MM.1S (cell line): ENCODE measurements at regions not wholly inside any gene's neighbourhood (a gene's known extent, or its start where the extent isn't known, plus 50 kb on each side); places are given as distances from the start of the nearest gene placed in this dataset.

ENCODE experiments used
- DNase-seq: peaks from one replicate; pipeline ENCODE4 v3.0.0-alpha.2; 2015
- H2AFZ ChIP-seq: fragments of 300-600 bp; sonication (generic); 2 replicates; pipeline ENCODE4 v1.6.0; 2016; ENCODE audit warnings: antibody characterized with exemption, low read length
- H3F3A ChIP-seq: fragments of 300-600 bp; sonication (generic); 2 replicates; pipeline ENCODE4 v1.6.1; 2016; ENCODE audit warnings: mild to moderate bottlenecking, antibody characterized with exemption, low read length, moderate library complexity, mixed read lengths; ENCODE audit not compliant: insufficient read depth
- H3K27ac ChIP-seq: fragments of 300-600 bp; sonication (generic); 2 replicates; pipeline ENCODE4 v1.5.1; 2016; ENCODE audit warnings: mild to moderate bottlenecking, low read length
- H3K27me3 ChIP-seq: fragments of 300-600 bp; sonication (generic); replicated peaks from 2 replicates; pipeline ENCODE4 v1.6.0; 2016; ENCODE audit warnings: low read length; ENCODE audit not compliant: insufficient read depth
- H3K36me3 ChIP-seq: fragments of 300-600 bp; sonication (generic); replicated peaks from 2 replicates; pipeline ENCODE4 v1.6.1; 2016; ENCODE audit warnings: mild to moderate bottlenecking, low read length, mixed read lengths; ENCODE audit not compliant: insufficient read depth
- H3K4me1 ChIP-seq: fragments of 300-600 bp; sonication (generic); 2 replicates; pipeline ENCODE4 v1.6.1; 2016; ENCODE audit warnings: low read length, mixed read lengths
- H3K4me2 ChIP-seq: fragments of 300-600 bp; sonication (generic); 2 replicates; pipeline ENCODE4 v1.6.0; 2016; ENCODE audit warnings: low read depth, low read length
- H3K4me3 ChIP-seq: fragments of 300-600 bp; sonication (generic); 2 replicates; pipeline ENCODE4 v1.5.1; 2016; ENCODE audit warnings: low read length, mixed read lengths
- H3K79me2 ChIP-seq: fragments of 300-600 bp; sonication (generic); 2 replicates; pipeline ENCODE4 v1.6.1; 2016; ENCODE audit warnings: mixed run types, low read length, mixed read lengths
- H3K9ac ChIP-seq: fragments of 300-600 bp; sonication (generic); 2 replicates; pipeline ENCODE4 v1.6.1; 2016; ENCODE audit warnings: low read length, mixed read lengths
- H3K9me2 ChIP-seq: fragments of 300-600 bp; sonication (generic); replicated peaks from 2 replicates; pipeline ENCODE4 v1.6.1; 2016; ENCODE audit warnings: mild to moderate bottlenecking, low read length, mixed read lengths; ENCODE audit not compliant: insufficient read depth
- H3K9me3 ChIP-seq: fragments of 300-600 bp; sonication (generic); replicated peaks from 2 replicates; pipeline ENCODE4 v1.6.1; 2016; ENCODE audit warnings: mild to moderate bottlenecking, low read length, mixed read lengths; ENCODE audit not compliant: insufficient read depth
- H4K20me1 ChIP-seq: fragments of 300-600 bp; sonication (generic); 2 replicates; pipeline ENCODE4 v1.6.1; 2016; ENCODE audit warnings: mild to moderate bottlenecking, low read length, moderate library complexity, mixed read lengths; ENCODE audit not compliant: insufficient read depth
- EZH2 ChIP-seq: fragments of 300-600 bp; sonication (generic); optimal IDR thresholded peaks from 2 replicates; pipeline ENCODE3; 2017; ENCODE audit warnings: low read depth, mild to moderate bottlenecking, antibody characterized with exemption, low read length, mixed read lengths
- EZH2phosphoT487 ChIP-seq: fragments of 300-600 bp; sonication (generic); IDR thresholded peaks from 2 replicates; pipeline ENCODE4 v1.6.1; 2018; ENCODE audit warnings: antibody characterized with exemption, low read length
- TF ChIP-seq, protein P1 (sequence below): fragments of 300-600 bp; sonication (generic); IDR thresholded peaks from 2 replicates; pipeline ENCODE4 v1.5.1; 2016; ENCODE audit warnings: antibody characterized with exemption, low read length, mixed read lengths

DNA sequence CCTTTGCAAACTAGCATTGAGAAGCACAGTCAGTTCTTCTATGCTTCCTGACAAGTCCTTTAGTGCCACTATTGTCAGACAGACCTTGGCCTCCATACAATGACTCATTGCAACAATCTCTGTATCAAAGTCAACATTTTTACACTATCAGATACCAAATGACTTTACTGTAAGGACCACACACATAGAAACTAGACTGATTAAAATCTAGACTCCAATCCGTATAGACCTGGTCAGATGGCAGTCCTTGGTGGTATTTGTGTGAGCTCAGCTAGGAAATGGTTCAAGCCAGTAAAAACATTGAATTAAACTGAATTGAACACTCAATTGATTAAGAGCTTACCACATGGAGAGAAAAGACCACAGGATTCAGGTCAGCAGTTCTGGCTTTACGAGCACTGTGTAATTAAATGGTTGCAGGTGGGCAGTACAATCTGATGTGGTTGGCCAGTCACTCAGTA lies 549.8 kb upstream of the LCORL start:
- DNase-seq = no peak
- Histone ChIP-seq H3K4me3 (no peak overlapping the region), H3K27me3 (no peaks in the 10 kb centered on the region), H3K36me3 (no peaks in the 10 kb centered on the region), H3K4me2 (no peak overlapping the region), H3K9me3 (no peaks in the 10 kb centered on the region), H3F3A (no peaks in the 10 kb centered on the region), H3K4me1 (no peaks in the 10 kb centered on the region), H4K20me1 (no peaks in the 10 kb centered on the region), H3K27ac (no peak overlapping the region), H3K9me2 (no peaks in the 10 kb centered on the region), H3K9ac (no peak overlapping the region), H2AFZ (no peak overlapping the region), H3K79me2 (no peaks in the 10 kb centered on the region)
- TF ChIP-seq EZH2phosphoT487 = no peak
- TF ChIP-seq, protein P1, sequence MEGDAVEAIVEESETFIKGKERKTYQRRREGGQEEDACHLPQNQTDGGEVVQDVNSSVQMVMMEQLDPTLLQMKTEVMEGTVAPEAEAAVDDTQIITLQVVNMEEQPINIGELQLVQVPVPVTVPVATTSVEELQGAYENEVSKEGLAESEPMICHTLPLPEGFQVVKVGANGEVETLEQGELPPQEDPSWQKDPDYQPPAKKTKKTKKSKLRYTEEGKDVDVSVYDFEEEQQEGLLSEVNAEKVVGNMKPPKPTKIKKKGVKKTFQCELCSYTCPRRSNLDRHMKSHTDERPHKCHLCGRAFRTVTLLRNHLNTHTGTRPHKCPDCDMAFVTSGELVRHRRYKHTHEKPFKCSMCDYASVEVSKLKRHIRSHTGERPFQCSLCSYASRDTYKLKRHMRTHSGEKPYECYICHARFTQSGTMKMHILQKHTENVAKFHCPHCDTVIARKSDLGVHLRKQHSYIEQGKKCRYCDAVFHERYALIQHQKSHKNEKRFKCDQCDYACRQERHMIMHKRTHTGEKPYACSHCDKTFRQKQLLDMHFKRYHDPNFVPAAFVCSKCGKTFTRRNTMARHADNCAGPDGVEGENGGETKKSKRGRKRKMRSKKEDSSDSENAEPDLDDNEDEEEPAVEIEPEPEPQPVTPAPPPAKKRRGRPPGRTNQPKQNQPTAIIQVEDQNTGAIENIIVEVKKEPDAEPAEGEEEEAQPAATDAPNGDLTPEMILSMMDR = no peak

DNA sequence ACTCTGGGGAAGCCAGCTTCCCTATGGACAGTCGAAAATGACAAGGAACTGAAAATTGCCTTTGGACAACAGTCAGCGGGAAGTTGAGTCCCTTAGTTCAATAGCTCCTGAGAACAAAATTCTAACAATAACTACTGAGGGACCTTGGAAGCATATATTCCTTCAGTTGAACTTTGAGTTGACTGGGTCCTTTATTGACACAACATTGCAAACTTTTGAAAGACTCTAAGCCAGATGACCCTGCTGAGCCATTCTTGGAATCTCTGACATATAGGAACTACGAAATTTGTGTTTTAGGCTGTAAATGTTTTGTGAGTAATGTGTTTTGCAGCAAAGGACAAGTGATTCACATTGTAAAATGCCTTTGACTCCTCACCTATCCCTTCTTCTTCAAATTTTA lies 548.8 kb upstream of the LCORL start:
- no peak overlapping the region for H3K9ac ChIP-seq
- DNase-seq = no peak
- H3K27me3 ChIP-seq = no peaks in the 10 kb centered on the region
- no peaks in the 10 kb centered on the region for H3F3A ChIP-seq
- no peak for TF ChIP-seq EZH2
- TF ChIP-seq, protein P1 = no peak
- no peak for TF ChIP-seq EZH2phosphoT487
- no peaks in the 10 kb centered on the region for H3K9me2 ChIP-seq
- no peaks in the 10 kb centered on the region for H3K9me3 ChIP-seq
- no peak overlapping the region for H3K27ac ChIP-seq
- no peaks in the 10 kb centered on the region for H3K36me3 ChIP-seq
- no peak overlapping the region for H3K4me3 ChIP-seq
- H2AFZ ChIP-seq = no peak overlapping the region
- no peaks in the 10 kb centered on the region for H4K20me1 ChIP-seq
- H3K4me1 ChIP-seq = no peaks in the 10 kb centered on the region
- no peaks in the 10 kb centered on the region for H3K79me2 ChIP-seq
- H3K4me2 ChIP-seq = no peak overlapping the region

DNA sequence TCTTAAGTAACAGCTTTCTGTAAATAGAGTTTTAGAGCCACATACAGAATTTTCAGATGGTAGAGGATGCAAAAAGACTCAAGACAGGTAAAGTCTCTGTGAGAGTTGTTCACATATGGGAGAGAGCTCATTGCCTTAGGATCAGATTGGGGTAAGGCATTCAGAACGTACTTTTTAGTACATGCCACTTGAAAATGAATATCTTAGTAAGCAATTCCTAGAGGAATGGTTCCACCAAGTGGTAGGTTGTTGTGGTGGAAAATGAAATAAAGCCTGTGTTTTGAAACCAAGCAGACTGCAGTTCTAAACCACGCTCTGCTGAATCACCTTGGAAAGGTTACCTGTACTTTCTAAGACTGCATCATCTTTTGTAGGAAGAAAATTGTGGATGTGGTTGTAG lies 547.0 kb upstream of the LCORL start:
- no peak overlapping the region for H3K4me2 ChIP-seq
- H3K36me3 ChIP-seq = no peaks in the 10 kb centered on the region
- no peaks in the 10 kb centered on the region for H4K20me1 ChIP-seq
- H3F3A ChIP-seq = no peaks in the 10 kb centered on the region
- H3K79me2 ChIP-seq = no peaks in the 10 kb centered on the region
- no peak for TF ChIP-seq EZH2phosphoT487
- TF ChIP-seq, protein P1 = peak; percentile 53
- no peak for TF ChIP-seq EZH2
- H3K4me1 ChIP-seq = no peaks in the 10 kb centered on the region
- no peak overlapping the region for H3K27ac ChIP-seq
- H3K4me3 ChIP-seq = no peak overlapping the region
- no peak overlapping the region for H3K9ac ChIP-seq
- H2AFZ ChIP-seq = 0 out of 2 replicates have a peak overlapping the region, but pooled peaks have one; percentile 1
- no peaks in the 10 kb centered on the region for H3K9me2 ChIP-seq
- no peaks in the 10 kb centered on the region for H3K9me3 ChIP-seq
- no peaks in the 10 kb centered on the region for H3K27me3 ChIP-seq
- peak; percentile 48 for DNase-seq
